ENCODE measurements at regions not wholly inside any gene's neighbourhood (a gene's known extent, or its start where the extent isn't known, plus 50 kb on each side); places are given as distances from the start of the nearest gene placed in this dataset.
"Not testable (repeated sequence)": the region's sequence is repeated elsewhere in the genome, so short reads cannot be mapped to it uniquely, and the experiment has no call there.

GRCh38 chr2:83273322-83273721, 1185.8 kb downstream of the SUCLG1 start:
- no peak for DNase-seq (ENCODE audit: low read depth in 3 of 3)

GRCh38 chr2:83261591-83262136, 1197.4 kb downstream of the SUCLG1 start:
- DNase-seq (ENCODE audit: low read depth in 3 of 3): no peak

- no peak for DNase-seq (ENCODE audit: low read depth in 3 of 3)
These were observed 1205.2 kb downstream of the SUCLG1 start for GRCh38 chr2:83253848-83254247.

GRCh38 chr2:83251321-83251872, 1207.7 kb downstream of the SUCLG1 start:
- DNase-seq (ENCODE audit: low read depth in 3 of 3): no peak

- DNase-seq (ENCODE audit: low read depth in 3 of 3): not testable (repeated sequence)
These were observed 1213.1 kb downstream of the SUCLG1 start for GRCh38 chr2:83245806-83246537.

- DNase-seq (ENCODE audit: low read depth in 3 of 3): no peak
These were observed 1218.5 kb downstream of the SUCLG1 start for GRCh38 chr2:83240611-83241010.

- DNase-seq (ENCODE audit: low read depth in 3 of 3): no peak
These were observed 1221.0 kb downstream of the SUCLG1 start for GRCh38 chr2:83238111-83238510.

GRCh38 chr2:83234246-83234645, 1224.8 kb downstream of the SUCLG1 start:
- no peak for DNase-seq (ENCODE audit: low read depth in 3 of 3)

- DNase-seq (ENCODE audit: low read depth in 3 of 3): no peak
These were observed 1225.3 kb downstream of the SUCLG1 start for GRCh38 chr2:83233781-83234180.

GRCh38 chr2:83233326-83233725, 1225.8 kb downstream of the SUCLG1 start:
- DNase-seq (ENCODE audit: low read depth in 3 of 3): no peak

GRCh38 chr2:83229443-83229842, 1229.6 kb downstream of the SUCLG1 start:
- DNase-seq (ENCODE audit: low read depth in 3 of 3): no peak

GRCh38 chr2:83224591-83225200, 1234.4 kb downstream of the SUCLG1 start:
- no peak for DNase-seq (ENCODE audit: low read depth in 3 of 3)

GRCh38 chr2:83221258-83221657, 1237.8 kb downstream of the SUCLG1 start:
- DNase-seq (ENCODE audit: low read depth in 3 of 3): no peak

GRCh38 chr2:83217854-83218253, 1241.2 kb downstream of the SUCLG1 start:
- no peak for DNase-seq (ENCODE audit: low read depth in 3 of 3)

- no peak for DNase-seq (ENCODE audit: low read depth in 3 of 3)
These were observed 1262.9 kb downstream of the SUCLG1 start for GRCh38 chr2:83196225-83196624.

- no peak for DNase-seq (ENCODE audit: low read depth in 3 of 3)
These were observed 1267.8 kb downstream of the SUCLG1 start for GRCh38 chr2:83191316-83191715.

- no peak for DNase-seq (ENCODE audit: low read depth in 3 of 3)
These were observed 1272.8 kb downstream of the SUCLG1 start for GRCh38 chr2:83186105-83186760.

GRCh38 chr2:83180862-83181530, 1278.1 kb downstream of the SUCLG1 start:
- DNase-seq (ENCODE audit: low read depth in 3 of 3): not testable (repeated sequence)

GRCh38 chr2:83176539-83176938, 1282.5 kb downstream of the SUCLG1 start:
- no peak for DNase-seq (ENCODE audit: low read depth in 3 of 3)

- no peak for DNase-seq (ENCODE audit: low read depth in 3 of 3)
These were observed 1286.2 kb downstream of the SUCLG1 start for GRCh38 chr2:83172841-83173240.

GRCh38 chr2:83168377-83168776, 1290.7 kb downstream of the SUCLG1 start:
- DNase-seq (ENCODE audit: low read depth in 3 of 3): no peak

GRCh38 chr2:83162421-83162820, 1296.7 kb downstream of the SUCLG1 start:
- no peak for DNase-seq (ENCODE audit: low read depth in 3 of 3)

Measured in stimulated activated CD4-positive, alpha-beta T cell treated with anti-CD3 and anti-CD28 coated beads, TNF-alpha, amount 100 ng/mL, for 4 hours (primary cell).